Spleen (tissue), 7 donors: ENCODE measurements at regions not wholly inside any gene's neighbourhood (a gene's known extent, or its start where the extent isn't known, plus 50 kb on each side); places are given as distances from the start of the nearest gene placed in this dataset.

Source experiments
- CTCF ChIP-seq, 11 experiments: fragments of 200-600 bp in 7 of 11; fragments of 450-650 bp in 4 of 11; sonication (generic) in 4 of 11; IDR thresholded peaks in 8 of 11; conservative IDR thresholded peaks in 3 of 11; 1 replicate in 7 of 11; 2 replicates in 4 of 11; pipeline versions ENCODE4 v1.4.0 to v1.8.0; 2016 to 2021; ENCODE audit warnings: antibody characterized with exemption in 11 of 11, inconsistent platforms in 4 of 11, mild to moderate bottlenecking in 1 of 11
- POLR2A ChIP-seq, 3 donors: fragments of 450-650 bp; IDR thresholded peaks; one replicate each; pipeline ENCODE4 v1.5.1; 2017; ENCODE audit warnings: antibody characterized with exemption in 3 of 3, mild to moderate bottlenecking in 1 of 3
- donor health status: DM: no; HTN: no; CAD: no; lungs with moderate emphysema.
- donor health status: DM: no; HTN: no; CAD: no.
- donor health status: DM: no; HTN: no; CAD: no.

DNA sequence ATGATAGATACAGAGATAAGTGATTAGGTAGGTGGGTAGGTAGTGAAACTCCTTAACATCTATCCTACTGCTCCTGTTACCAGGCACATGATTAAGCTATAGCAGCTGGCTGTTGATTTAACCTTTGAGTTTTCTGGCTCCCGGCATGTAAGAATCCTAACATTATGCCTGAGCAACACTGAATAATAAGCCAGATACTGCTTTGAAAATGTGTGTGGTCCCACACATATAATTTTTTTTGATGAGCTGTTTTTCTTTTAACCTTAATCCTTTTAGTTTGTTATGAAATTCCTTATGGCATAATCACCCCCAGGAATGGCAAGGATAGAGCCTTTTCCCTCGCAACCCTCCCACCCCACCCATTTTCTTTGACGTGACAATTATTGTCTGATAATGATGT is 104.2 kb upstream of the NEUROD1 start:
- no peak for TF ChIP-seq CTCF (IDR thresholded peaks at IDR 0.05 in 8 of 11, conservative IDR thresholded peaks at IDR 0.05 in 3 of 11)
- TF ChIP-seq POLR2A (IDR thresholded peaks at IDR 0.05): no peak
